OCI-LY3 (cell line): ENCODE measurements at regions not wholly inside any gene's neighbourhood (a gene's known extent, or its start where the extent isn't known, plus 50 kb on each side); places are given as distances from the start of the nearest gene placed in this dataset.

Experiments
- EZH2phosphoT487 ChIP-seq: fragments of 200-600 bp; shearing (Covaris generic); IDR thresholded peaks from 2 replicates; pipeline ENCODE4 v1.6.1; 2018; ENCODE audit warnings: antibody characterized with exemption, mixed run types, low read depth
- TF ChIP-seq, protein P1 (sequence below): fragments of 200-600, 300-600 bp; sonication (generic); IDR thresholded peaks from 2 replicates; pipeline ENCODE4 v1.5.1; 2014; ENCODE audit warnings: antibody characterized with exemption, low read length, low read depth

DNA sequence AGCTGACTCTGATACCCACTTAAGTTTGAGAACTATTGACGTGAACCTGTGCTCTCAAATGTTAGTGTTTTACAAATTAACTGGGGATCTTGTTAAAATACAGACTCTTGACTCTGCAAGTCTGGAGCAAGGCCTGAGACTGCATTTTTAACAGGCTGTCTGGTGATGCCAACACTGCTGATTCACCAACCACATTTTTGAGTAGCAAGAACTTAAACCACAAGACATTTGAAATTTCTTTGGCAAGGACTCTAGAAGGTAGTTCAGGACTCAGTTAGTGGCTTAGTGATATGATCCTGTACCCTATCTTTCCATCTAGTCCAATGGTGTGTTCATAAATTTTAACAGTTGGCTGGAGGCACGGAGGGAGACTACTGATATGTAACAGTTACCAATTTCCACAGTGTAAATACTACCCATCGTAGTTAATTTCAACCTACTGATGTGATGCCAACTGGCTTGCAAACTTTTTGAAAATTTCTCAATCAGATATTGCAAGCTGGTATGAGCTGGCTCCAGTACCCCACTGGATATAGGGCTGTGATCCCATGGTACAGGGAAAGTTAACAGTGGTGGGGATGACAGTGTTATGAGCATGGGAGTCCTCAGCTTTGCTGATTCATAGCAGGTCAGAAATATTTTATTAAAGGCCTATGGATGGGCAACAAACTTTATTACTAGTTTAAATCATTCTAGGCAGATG, 255.1 kb downstream of the TBC1D4 start:
- TF ChIP-seq, protein P1, sequence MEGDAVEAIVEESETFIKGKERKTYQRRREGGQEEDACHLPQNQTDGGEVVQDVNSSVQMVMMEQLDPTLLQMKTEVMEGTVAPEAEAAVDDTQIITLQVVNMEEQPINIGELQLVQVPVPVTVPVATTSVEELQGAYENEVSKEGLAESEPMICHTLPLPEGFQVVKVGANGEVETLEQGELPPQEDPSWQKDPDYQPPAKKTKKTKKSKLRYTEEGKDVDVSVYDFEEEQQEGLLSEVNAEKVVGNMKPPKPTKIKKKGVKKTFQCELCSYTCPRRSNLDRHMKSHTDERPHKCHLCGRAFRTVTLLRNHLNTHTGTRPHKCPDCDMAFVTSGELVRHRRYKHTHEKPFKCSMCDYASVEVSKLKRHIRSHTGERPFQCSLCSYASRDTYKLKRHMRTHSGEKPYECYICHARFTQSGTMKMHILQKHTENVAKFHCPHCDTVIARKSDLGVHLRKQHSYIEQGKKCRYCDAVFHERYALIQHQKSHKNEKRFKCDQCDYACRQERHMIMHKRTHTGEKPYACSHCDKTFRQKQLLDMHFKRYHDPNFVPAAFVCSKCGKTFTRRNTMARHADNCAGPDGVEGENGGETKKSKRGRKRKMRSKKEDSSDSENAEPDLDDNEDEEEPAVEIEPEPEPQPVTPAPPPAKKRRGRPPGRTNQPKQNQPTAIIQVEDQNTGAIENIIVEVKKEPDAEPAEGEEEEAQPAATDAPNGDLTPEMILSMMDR, result no peak
- no peak for TF ChIP-seq EZH2phosphoT487
